ENCODE measurements at regions not wholly inside any gene's neighbourhood (a gene's known extent, or its start where the extent isn't known, plus 50 kb on each side); places are given as distances from the start of the nearest gene placed in this dataset.
A peak's percentile ranks its signal among the peaks of the same experiment; 100 is the strongest.
"Not testable (repeated sequence)": the region's sequence is repeated elsewhere in the genome, so short reads cannot be mapped to it uniquely, and the experiment has no call there.

DNA sequence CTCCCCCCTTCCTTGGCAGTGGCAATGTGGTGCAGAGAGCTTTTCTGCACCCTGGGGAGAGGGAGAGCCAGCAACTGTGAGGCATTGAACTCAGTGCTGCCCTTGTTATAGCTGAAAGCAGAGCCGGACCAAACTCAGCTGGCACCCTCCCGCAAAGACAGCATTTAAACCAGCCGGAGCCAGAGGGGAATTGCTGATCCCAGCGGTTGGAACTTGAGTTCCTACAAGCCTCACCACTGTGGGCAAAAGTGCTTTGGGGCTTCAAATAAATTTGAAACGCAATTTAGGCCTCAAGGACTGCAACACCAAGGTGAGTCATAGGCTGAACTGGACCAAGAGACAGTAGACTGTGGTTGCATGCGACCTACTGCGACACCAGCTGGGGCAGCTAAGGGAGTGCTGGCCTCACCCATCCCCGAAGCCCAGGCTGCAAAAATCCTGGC is 207.6 kb upstream of the CDKN2B start:
- DNase-seq (ENCODE audit: low read depth in 4 of 4, low spot score in 3 of 4): no peak

- no peak for DNase-seq (ENCODE audit: low read depth in 4 of 4, low spot score in 3 of 4)
Observed at GRCh38 chr9:22217254-22217653, 208.1 kb upstream of the CDKN2B start.

DNA sequence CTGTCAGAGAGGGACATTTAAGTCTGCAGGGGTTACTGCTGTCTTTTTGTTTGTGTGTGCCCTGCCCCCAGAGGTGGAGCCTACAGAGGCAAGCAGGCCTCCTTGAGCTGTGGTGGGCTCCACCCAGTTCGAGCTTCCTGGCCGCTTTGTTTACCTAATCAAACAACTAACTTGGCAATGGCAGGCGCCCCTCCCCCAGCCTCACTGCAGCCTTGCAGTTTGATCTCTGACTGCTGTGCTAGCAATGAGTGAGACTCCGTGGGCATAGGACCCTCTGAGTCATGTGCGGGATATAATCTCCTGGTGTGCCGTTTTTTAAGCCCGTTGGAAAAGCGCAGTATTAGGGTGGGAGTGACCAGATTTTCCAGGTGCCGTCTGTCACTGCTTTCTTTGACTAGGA is 216.8 kb upstream of the CDKN2B start:
- DNase-seq (ENCODE audit: low read depth in 4 of 4, low spot score in 3 of 4): not testable (repeated sequence)

- DNase-seq (ENCODE audit: low read depth in 4 of 4, low spot score in 3 of 4): no peak
Observed at GRCh38 chr9:22227986-22228385, 218.6 kb upstream of the DMRTA1 start.

- DNase-seq (ENCODE audit: low read depth in 4 of 4, low spot score in 3 of 4): no peak
Observed at GRCh38 chr9:22228542-22228941, 218.1 kb upstream of the DMRTA1 start.

GRCh38 chr9:22229069-22229468 is 217.6 kb upstream of the DMRTA1 start:
- no peak for DNase-seq (ENCODE audit: low read depth in 4 of 4, low spot score in 3 of 4)

GRCh38 chr9:22231309-22231708 is 215.3 kb upstream of the DMRTA1 start:
- not testable (repeated sequence) for DNase-seq (ENCODE audit: low read depth in 4 of 4, low spot score in 3 of 4)

DNA sequence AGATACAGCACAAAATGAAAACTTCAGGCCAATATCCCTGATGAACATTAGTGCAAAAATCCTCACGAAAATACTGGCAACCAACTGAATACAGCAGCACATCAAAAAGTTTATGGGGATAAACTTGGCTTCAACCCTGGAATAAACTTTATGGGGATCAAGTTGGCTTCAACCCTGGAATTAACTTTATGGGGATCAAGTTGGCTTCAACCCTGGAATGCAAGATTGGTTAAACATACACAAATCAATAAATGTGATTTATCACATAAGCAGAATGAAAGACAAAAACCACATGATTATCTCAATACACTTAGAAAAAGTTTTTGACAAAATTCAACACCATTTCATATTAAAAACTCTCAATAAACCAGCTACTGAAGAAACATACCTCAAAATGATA is 213.7 kb upstream of the DMRTA1 start:
- no peak for DNase-seq (ENCODE audit: low read depth in 4 of 4, low spot score in 3 of 4)

DNA sequence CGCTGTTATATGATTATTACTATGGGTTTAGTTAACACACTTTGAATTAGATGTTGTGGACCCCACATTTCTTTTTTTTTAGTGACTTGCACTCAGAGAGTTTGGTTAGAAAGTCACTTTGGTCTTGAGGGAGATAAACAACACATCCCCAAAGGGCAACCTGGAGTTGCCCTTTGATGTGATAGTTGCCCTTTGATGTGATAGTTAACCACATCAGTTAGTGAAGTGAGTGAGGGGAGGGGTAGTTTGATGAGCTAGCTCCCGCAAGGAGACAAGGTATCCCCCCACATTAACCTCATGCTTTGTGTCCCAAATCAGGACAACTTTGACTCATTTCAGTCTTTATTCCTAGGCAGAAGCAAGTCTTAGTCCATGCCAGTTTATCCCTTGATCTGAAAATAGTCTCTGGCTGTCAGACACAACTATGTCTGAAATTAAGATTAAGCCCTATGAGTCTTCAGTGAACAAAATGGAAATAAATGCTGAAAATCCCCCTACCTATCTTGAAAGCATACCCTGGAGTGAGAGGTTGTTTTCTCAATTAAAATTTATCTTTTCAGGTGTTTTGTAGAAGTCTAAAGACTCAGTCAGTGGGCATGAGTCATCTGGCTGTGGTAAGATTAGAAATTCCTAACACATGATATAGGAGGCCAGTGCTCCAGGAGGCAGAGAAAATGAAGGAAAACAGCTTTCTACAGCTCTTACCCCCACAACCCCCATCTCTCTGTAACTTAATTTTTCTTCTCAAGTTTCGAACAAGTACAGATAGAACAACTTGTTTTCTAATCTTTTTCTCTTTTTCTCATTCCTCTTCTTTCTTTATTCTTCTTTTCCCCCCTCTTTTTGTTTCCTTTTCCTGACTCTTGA is 208.9 kb upstream of the DMRTA1 start:
- no peak for DNase-seq (ENCODE audit: low read depth in 4 of 4, low spot score in 3 of 4)

GRCh38 chr9:22238809-22239684 is 207.6 kb upstream of the DMRTA1 start:
- DNase-seq (ENCODE audit: low read depth in 4 of 4, low spot score in 3 of 4): peak in 1 of 4 donors; percentile 2

DNA sequence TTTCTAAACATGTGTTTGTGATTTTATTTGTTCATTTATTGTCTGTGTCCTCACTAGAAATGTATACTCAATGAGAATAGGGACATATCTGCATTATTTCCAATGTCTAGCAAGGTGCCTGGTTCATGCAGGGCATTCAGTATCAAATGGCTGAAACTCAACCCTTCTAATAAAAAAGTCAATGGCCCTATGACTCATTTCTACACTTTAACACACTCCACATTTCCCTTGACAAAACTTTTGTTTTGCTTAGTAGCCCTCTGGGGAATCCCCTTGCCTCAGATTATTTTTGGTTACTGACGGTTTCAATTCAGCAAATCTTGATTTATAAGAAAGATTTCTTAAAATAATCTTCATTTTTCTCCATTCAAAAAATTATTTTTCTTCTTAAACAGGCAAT is 206.0 kb upstream of the DMRTA1 start:
- no peak for DNase-seq (ENCODE audit: low read depth in 4 of 4, low spot score in 3 of 4)

DNA sequence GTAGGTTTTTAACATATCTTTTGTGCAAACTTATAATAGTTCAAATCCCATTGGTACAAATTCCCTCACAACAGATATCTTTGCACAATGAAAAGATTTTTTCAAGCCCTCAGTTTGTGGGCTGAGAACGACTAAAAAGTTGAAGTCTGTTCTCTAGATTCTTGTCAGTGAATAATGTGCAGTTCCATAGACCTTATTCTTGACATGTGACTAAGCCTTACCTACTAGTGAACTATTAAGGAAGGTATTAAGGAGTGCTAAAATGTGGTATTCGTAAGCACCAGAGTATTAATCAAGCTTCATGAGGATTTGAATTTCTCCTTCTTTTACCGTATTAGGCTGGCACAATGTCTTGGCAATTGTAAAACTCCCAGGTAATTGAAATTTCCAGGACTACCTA is 205.6 kb upstream of the DMRTA1 start:
- no peak for DNase-seq (ENCODE audit: low read depth in 4 of 4, low spot score in 3 of 4)

DNA sequence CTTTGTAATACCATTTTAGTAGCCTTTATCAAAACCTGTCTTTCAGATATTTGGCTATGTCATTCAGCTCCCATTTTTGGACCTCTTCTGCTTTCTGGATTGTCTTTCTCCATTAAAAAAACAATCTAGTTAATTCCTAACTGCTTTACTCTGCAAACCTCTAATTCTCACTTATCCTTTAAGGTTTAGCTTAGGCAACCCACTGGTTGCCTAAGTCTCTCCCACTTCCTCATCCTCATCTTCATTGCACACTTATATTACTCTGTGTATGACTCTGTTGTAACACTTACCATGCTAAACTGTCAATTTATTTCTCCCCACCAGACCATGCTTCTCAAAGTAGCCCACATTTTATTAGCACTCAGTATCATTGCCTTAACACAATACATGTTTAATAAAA is 205.0 kb upstream of the DMRTA1 start:
- DNase-seq (ENCODE audit: low read depth in 4 of 4, low spot score in 3 of 4): no peak

- DNase-seq (ENCODE audit: low read depth in 4 of 4, low spot score in 3 of 4): no peak
Observed at GRCh38 chr9:22244139-22245011, 202.2 kb upstream of the DMRTA1 start.

GRCh38 chr9:22255337-22255736 is 191.3 kb upstream of the DMRTA1 start:
- no peak for DNase-seq (ENCODE audit: low read depth in 4 of 4, low spot score in 3 of 4)

- DNase-seq (ENCODE audit: low read depth in 4 of 4, low spot score in 3 of 4): no peak
Observed at GRCh38 chr9:22256381-22256780, 190.2 kb upstream of the DMRTA1 start.

- DNase-seq (ENCODE audit: low read depth in 4 of 4, low spot score in 3 of 4): no peak
Observed at GRCh38 chr9:22257026-22257816, 189.4 kb upstream of the DMRTA1 start.

DNA sequence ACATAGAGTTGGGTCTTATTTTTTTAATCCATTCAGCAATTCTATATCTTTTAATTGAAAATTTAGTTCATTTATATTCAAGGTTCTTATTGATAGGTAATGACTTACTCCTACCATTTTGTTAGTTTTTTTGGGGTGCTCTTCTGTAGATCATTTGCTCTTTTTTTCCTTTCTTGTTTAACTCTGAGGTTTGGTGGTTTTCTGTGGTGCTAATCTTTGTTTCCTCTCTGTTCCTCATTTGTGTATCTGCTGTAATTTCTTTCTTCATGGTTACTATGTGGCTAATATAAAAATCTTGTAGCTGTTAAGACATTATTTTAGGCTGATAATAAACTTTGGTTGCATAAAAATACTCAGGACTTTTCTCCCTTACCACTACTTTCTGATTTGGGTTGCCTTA is 181.6 kb upstream of the DMRTA1 start:
- no peak for DNase-seq (ENCODE audit: low read depth in 4 of 4, low spot score in 3 of 4)

DNA sequence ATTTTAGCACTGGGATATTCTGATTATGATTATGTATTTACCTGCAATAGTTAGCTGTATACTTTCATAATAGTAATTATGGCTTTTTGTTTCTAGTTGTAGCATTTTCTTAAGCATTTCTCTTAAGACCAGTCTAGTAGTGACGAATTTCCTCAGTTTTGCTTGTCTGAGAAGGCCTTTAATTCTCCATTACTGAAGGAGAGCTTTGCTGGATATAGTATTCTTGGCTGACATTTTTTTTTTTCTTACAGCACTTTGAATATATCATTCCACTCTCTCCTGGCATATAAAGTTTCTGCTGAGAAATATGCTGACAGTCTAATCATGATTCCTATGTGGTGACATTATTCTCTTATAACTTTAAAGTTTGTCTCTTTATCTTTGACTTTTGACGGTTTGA is 181.1 kb upstream of the DMRTA1 start:
- DNase-seq (ENCODE audit: low read depth in 4 of 4, low spot score in 3 of 4): no peak

DNA sequence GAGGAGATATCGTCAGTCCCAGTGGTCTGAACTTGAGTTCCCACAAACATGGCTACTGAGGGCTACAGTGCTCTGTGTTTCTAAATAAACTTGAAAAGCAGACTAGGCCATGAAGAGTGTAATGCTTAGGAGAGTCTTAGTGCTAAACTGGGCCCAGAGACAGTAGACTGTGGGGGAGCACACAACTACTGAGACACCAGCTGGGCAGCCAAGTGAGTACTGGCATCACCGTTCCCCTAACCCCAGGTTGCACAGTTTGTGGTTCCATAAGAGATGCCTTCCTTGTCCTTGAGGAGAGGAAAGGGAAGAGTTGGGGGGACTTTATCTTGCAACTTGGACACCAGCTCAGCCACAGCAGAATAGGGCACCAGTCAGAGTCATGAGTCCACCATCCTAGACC is 172.1 kb upstream of the DMRTA1 start:
- no peak for DNase-seq (ENCODE audit: low read depth in 4 of 4, low spot score in 3 of 4)

Measured in right renal pelvis (tissue), 4 donors.